HUES64 (cell line): ENCODE measurements at regions not wholly inside any gene's neighbourhood (a gene's known extent, or its start where the extent isn't known, plus 50 kb on each side); places are given as distances from the start of the nearest gene placed in this dataset.
A peak's percentile ranks its signal among the peaks of the same experiment; 100 is the strongest.
"Not testable (repeated sequence)": the region's sequence is repeated elsewhere in the genome, so short reads cannot be mapped to it uniquely, and the experiment has no call there.

Experiments used
- H3K27ac ChIP-seq: 2 replicates; pipeline ENCODE4 v1.7.0; 2013; ENCODE audit warnings: low read depth, low read length, inconsistent platforms
- H3K27me3 ChIP-seq: 2 replicates; pipeline ENCODE4 v1.6.1; 2013; ENCODE audit warnings: mild to moderate bottlenecking, low read length; ENCODE audit not compliant: insufficient read depth
- H3K36me3 ChIP-seq: 2 replicates; pipeline ENCODE4 v1.6.1; 2013; ENCODE audit warnings: mild to moderate bottlenecking, low read length; ENCODE audit not compliant: insufficient read depth
- H3K4me1 ChIP-seq: 2 replicates; pipeline ENCODE4 v1.6.1; 2013; ENCODE audit warnings: mild to moderate bottlenecking, low read length, moderate library complexity; ENCODE audit not compliant: insufficient read depth
- H3K4me3 ChIP-seq: 2 replicates; pipeline ENCODE4 v1.5.1; 2013; ENCODE audit warnings: mild to moderate bottlenecking, low read length, moderate library complexity
- H3K9ac ChIP-seq: 2 replicates; pipeline ENCODE4 v1.6.1; 2013; ENCODE audit warnings: mild to moderate bottlenecking, low read depth, low read length
- H3K9me3 ChIP-seq: 2 replicates; pipeline ENCODE4 v1.6.1; 2013; ENCODE audit warnings: low read depth, low read length; ENCODE audit not compliant: insufficient read depth
- WGBS: fragments of 150-250, 120-280 bp; methylation state at CpG from one replicate; pipeline ENCODE4 v1.1.7; 2013; ENCODE audit warnings: missing lambda C conversion rate; 5-methylcytosine and 5-hydroxymethylcytosine counted together

DNA sequence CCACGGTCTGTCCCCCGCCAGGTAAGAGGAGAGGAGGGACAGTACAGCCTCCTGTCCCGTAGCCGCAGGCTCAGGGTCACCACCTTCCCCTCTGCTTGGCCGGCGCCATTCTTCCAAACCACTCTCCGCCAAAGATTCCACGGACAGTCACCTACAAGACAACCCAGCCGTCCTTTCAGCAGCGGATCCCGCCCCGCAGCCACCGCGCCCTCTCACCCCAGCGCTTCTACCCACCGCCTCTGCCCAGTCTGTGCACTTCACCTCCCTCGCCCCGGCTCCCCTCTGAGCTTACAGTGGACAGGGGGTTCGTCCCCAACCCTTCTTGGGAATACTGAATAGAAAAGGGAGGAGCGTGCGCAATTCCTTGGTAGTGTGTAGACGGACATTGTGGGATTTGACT is 319.6 kb downstream of the FAM72C start:
- Histone ChIP-seq H3K4me3 (no peak overlapping the region), H3K9ac (no peak overlapping the region), H3K4me1 (no peaks in the 10 kb centered on the region), H3K9me3 (peaks cover 23% of the 10 kb centered on the region), H3K27me3 (peaks cover 84% of the 10 kb centered on the region), H3K27ac (no peak overlapping the region), H3K36me3 (no peaks in the 10 kb centered on the region)
- 94% methylated on average over 22 of the region's 22 CpGs for WGBS

DNA sequence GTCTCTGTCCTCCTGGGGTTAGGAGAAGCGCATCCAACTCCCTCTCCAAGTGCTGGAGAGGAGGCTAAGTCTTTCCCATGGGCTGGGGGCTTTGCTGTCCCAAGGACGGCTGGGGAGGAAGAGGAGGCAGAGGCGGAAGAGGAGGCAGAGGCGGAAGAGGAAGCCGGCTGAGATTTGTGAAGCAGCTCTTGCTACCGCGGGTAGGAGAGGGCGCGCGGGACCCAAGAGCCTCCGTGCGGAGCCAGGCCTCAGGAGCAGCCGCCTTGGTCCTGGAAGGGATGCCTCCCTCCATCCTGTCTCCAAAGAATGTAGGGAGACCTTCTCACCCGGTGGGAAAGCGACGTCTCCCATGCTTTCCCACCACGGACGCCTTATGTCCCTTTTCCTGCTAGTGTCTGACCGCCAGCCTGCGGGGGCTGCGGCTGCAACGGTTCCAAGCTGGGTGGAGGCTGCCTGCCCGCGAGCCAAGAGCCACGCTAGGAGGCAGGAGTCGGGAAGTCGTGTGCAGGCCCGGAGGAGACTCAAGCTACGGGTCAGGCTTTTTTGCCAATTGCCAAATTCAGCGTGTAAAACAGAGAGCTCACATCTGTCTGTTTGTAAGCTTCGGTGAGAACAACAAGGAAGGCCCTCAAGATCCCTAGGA is 320.3 kb downstream of the FAM72C start:
- no peaks in the 10 kb centered on the region for H3K4me1 ChIP-seq
- peaks cover 23% of the 10 kb centered on the region for H3K9me3 ChIP-seq
- H3K36me3 ChIP-seq = no peaks in the 10 kb centered on the region
- 91% methylated on average over 31 of the region's 31 CpGs for WGBS
- no peak overlapping the region for H3K9ac ChIP-seq
- H3K4me3 ChIP-seq = no peak overlapping the region
- H3K27me3 ChIP-seq = peaks cover 85% of the 10 kb centered on the region
- H3K27ac ChIP-seq = no peak overlapping the region

DNA sequence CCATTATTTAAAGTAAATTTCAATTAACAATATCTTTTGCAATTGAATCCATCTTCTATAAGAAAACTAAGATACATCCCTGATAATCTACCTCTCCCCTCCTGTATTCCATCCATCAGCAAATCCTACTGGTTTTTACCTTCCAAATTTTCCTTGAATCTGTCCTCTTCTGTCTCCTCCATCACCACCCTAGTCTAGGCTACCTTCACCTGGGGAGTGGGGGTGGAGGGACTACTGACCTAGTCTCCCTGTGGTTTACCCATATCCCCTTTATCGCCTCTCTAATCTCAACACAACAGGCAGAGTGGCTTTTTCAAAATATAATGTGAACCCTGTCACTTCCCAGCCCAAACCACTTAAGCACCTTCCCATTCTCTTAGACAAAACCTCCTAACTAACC is 327.8 kb downstream of the FAM72C start:
- not testable (repeated sequence) for H3K36me3 ChIP-seq, H3K27ac ChIP-seq, H3K9me3 ChIP-seq, H3K9ac ChIP-seq, H3K4me1 ChIP-seq, H3K4me3 ChIP-seq
- peaks cover 70% of the 10 kb centered on the region for H3K27me3 ChIP-seq
- WGBS = 89% methylated on average over 1 of the region's 1 CpG

DNA sequence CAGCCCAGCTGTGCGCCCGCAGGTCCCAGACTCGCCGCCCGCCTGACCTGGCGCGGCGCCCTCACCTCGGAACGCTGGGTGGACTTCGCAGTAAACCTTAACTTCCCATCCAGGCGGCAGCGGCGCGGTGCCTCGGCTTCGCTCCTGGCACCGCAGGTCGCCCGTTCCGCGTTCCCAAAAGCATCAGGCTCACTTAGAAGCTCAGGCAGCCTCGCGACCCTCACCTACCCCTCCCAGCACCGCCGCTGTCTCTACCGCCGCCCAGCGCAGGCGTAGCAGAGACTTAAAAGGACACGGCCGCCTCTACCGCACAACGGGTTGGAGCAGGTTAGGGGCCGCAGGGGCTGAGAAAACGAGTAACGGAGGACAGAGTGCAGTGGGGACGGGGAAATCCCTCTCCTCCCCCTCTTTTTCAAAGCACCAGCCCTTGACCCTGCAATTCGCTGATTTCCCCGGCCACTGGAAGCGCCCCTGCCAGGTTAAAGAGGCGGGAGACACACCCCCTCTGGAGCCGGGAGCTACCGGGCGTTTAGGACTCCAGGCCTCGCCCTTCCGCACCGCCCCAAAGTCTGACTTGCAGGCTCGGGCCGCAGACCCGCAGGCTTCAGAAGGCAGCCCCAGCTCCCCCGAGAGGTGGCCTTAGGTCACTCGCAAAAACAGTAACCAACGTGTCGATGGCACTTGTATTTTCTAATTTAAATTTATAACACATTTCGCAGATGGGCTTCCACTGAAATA is 328.5 kb downstream of the FAM72C start:
- peak overlapping the region; percentile 45 for H3K4me3 ChIP-seq
- H3K36me3 ChIP-seq = no peaks in the 10 kb centered on the region
- H3K27me3 ChIP-seq = peaks cover 64% of the 10 kb centered on the region
- 90% methylated on average over 56 of the region's 56 CpGs for WGBS
- H3K9ac ChIP-seq = no peak overlapping the region
- H3K27ac ChIP-seq = no peak overlapping the region
- 0 out of 2 replicates have a peak, but pooled peaks cover 3% of the 10 kb centered on the region for H3K9me3 ChIP-seq
- no peaks in the 10 kb centered on the region for H3K4me1 ChIP-seq

DNA sequence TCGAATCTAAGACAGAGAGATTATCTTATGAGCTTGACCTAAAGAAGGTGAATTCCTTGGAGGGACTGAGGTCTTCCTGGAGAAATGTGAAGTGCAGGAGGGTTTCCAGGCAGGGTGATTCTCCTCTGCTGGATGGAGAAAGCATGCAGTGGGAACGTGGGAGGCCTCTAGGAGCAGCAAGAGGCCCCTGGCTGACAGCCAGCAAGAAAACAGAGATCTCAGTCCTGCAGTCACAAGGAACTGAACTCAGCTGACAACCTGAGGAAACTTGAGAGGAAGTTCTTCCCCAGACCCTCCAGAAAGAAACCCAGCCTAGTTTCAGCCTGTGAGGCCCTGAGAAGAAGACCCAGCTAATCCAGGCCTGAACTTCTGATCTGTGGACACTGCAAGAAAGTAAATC is 345.9 kb downstream of the FAM72C start:
- Histone ChIP-seq H3K4me3 (no peak overlapping the region), H3K36me3 (no peaks in the 10 kb centered on the region), H3K4me1 (no peaks in the 10 kb centered on the region), H3K27me3 (peaks cover 2% of the 10 kb centered on the region; the same call in 1 of the 2 replicates), H3K27ac (no peak overlapping the region), H3K9ac (no peak overlapping the region), H3K9me3 (peaks cover 19% of the 10 kb centered on the region; the same call in 1 of the 2 replicates)
- WGBS = 61% methylated on average over 2 of the region's 2 CpGs

DNA sequence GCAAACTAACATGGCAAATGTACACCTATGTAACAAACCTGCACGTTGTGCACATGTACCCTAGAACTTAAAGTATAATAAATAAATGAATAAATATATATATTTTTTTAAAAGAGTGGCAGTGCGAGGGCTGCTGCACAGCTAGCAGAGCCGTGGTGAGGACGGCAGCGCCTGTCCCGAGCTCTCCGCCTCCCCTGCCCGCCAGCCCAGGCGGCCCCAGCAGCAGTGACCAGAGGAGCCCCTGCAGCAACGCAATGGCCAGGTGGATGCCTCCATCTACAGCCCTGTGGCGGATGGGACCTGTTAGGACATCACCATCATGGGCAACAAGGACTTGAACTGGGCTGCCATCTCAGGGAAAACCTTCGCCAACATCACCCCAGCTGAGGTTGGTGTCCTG is 351.9 kb downstream of the FAM72C start:
- Histone ChIP-seq H3K27ac (no peak overlapping the region), H3K9me3 (peaks cover 13% of the 10 kb centered on the region; the same call in 1 of the 2 replicates), H3K27me3 (no peaks in the 10 kb centered on the region; the same call in 1 of the 2 replicates), H3K4me3 (no peak overlapping the region), H3K9ac (no peak overlapping the region), H3K4me1 (no peaks in the 10 kb centered on the region), H3K36me3 (no peaks in the 10 kb centered on the region)
- WGBS = 88% methylated on average over 11 of the region's 12 CpGs

DNA sequence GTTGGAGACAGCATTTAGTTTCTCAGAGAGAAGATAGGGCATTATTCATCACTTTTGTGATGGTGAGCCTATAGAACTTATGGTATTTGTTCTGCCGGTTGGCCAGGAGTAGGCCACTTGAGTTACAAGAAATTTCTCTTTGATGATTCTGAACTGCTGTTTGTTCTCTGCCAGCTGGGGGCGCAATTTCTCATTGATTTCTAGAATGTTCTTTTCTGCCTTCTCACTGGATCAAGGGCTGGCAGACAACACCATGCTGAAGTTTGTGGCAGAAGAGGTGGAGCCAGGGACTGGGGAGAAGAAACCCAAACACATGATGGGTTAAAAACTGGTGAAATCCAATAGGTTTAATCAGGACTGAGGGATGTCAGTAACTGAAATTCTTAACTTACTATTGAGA is 360.6 kb downstream of the FAM72C start:
- Histone ChIP-seq H3K9me3 (peaks cover 29% of the 10 kb centered on the region), H3K27ac (no peak overlapping the region), H3K27me3 (no peaks in the 10 kb centered on the region), H3K36me3 (no peaks in the 10 kb centered on the region), H3K9ac (no peak overlapping the region), H3K4me1 (no peaks in the 10 kb centered on the region), H3K4me3 (no peak overlapping the region)
- WGBS = 51% methylated on average over 2 of the region's 2 CpGs

DNA sequence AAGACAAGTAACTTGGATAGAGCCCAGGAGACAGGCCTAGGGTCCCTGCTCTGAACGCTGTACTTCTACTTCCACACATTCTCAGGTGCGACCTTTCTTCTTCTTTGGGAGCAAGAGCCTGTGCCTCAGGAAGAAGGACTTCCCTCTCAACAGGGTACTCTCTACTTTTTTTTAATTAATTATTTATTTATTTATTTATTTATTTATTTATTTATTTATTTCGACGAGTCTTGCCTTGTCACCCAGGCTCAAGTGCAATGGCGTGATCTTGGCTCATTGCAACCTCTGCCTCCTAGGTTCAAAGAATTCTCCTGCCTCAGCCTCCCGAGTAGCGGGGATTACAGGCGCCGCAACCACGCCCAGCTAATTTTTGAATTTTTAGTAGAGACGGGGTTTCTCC is 361.6 kb downstream of the FAM72C start:
- Histone ChIP-seq H3K4me3 (no peak overlapping the region), H3K4me1 (no peaks in the 10 kb centered on the region), H3K36me3 (no peaks in the 10 kb centered on the region), H3K9ac (no peak overlapping the region), H3K9me3 (peaks cover 32% of the 10 kb centered on the region), H3K27ac (no peak overlapping the region), H3K27me3 (no peaks in the 10 kb centered on the region)
- 91% methylated on average over 11 of the region's 11 CpGs for WGBS

DNA sequence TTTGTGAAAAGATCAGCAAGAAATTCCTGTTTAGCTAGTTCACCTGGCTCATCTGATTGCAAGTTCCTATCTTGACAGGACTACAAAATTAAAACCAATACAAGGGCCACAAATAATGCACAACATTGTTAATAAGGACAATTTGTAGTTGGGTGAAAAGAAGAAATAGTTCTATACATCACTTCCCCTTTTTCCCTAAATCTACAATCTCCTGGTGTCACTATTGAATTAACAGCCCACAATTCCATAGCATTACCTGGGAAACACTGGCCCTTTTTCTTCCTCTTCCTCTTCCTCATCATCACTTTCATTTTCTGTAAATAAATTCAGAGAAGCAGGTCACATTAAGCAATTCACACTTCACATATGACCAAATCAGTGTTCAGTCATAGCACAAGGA is 366.9 kb downstream of the FAM72C start:
- no peaks in the 10 kb centered on the region for H3K36me3 ChIP-seq
- no peak overlapping the region for H3K27ac ChIP-seq
- no peaks in the 10 kb centered on the region for H3K4me1 ChIP-seq
- no peak overlapping the region for H3K9ac ChIP-seq
- H3K4me3 ChIP-seq = no peak overlapping the region
- H3K27me3 ChIP-seq = no peaks in the 10 kb centered on the region
- H3K9me3 ChIP-seq = peaks cover 34% of the 10 kb centered on the region

DNA sequence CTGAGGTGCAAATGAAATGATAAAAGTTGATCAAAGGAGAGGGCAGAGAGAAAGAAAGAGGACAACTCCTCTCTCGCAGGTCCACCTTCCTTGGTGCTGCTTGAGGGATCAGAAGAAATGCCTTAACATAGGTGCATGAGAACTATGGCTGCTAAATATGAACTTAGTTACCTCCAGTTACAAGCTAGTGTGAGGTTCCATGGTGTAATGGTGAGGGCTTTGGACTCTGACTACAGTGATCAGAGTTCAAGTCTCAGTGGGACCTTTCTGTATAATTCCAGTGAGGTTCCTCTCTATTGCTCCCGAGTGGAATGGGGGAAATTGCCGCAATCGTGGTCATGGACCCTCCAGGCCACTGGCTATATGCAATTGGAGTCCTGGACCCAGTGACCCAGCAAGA is 387.3 kb downstream of the FAM72C start:
- Histone ChIP-seq H3K4me1 (no peaks in the 10 kb centered on the region), H3K36me3 (no peaks in the 10 kb centered on the region), H3K27ac (no peak overlapping the region), H3K9me3 (peaks cover 29% of the 10 kb centered on the region), H3K27me3 (no peaks in the 10 kb centered on the region), H3K9ac (no peak overlapping the region), H3K4me3 (no peak overlapping the region)
- 76% methylated on average over 4 of the region's 4 CpGs for WGBS

DNA sequence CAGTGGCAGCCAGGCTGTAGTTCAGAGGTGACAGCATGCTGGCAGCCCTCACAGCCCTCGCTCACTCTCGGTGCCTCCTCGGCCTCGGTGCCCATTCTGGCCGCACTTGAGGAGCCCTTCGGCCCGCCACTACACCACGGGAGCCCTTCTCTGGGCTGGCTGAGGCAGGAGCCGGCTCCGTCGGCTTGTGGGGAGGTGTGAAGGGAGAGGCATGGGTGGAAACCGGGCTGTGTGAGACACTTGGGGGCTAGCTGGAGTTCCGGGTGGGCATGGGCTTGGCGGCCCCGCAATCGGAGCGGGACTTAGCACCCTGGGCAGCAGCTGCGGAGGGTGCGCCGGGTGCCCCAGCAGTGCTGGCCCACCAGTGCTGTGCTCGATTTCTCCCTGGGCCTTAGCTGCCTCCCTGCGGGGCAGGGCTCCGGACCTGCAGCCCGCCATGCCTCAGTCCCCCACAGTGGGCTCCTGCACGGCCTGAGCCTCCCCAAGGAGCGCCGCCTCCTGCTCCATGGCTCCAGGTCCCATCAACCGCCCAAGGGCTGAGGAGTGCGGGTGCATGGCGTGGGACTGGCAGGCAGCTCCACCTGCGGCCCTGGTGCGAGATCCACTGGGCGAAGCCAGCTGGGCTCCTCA is 396.8 kb downstream of the FAM72C start:
- 91% methylated on average over 33 of the region's 33 CpGs for WGBS
- H3K27me3 ChIP-seq = no peaks in the 10 kb centered on the region
- H3K4me1 ChIP-seq = no peaks in the 10 kb centered on the region
- H3K36me3 ChIP-seq = no peaks in the 10 kb centered on the region
- no peak overlapping the region for H3K27ac ChIP-seq
- H3K4me3 ChIP-seq = no peak overlapping the region
- peaks cover 17% of the 10 kb centered on the region; the same call in 1 of the 2 replicates for H3K9me3 ChIP-seq
- H3K9ac ChIP-seq = no peak overlapping the region
